ENCODE measurements at regions not wholly inside any gene's neighbourhood (a gene's known extent, or its start where the extent isn't known, plus 50 kb on each side); places are given as distances from the start of the nearest gene placed in this dataset.

GRCh38 chr2:189268763-189269162 lies 89.2 kb upstream of the COL5A2 start:
- DNase-seq = no peak

- no peak for DNase-seq
Measured at GRCh38 chr2:189273734-189274133, 94.2 kb upstream of the COL5A2 start.

GRCh38 chr2:189274361-189274760 lies 94.8 kb upstream of the COL5A2 start:
- DNase-seq = no peak

- no peak for DNase-seq
Measured at GRCh38 chr2:189276277-189276676, 96.7 kb upstream of the COL5A2 start.

- DNase-seq = no peak
Measured at GRCh38 chr2:189281201-189281600, 101.6 kb upstream of the COL5A2 start.

GRCh38 chr2:189285349-189285748 lies 105.8 kb upstream of the COL5A2 start:
- no peak for DNase-seq

- DNase-seq = no peak
Measured at GRCh38 chr2:189285962-189286645, 106.5 kb upstream of the COL5A2 start.

- no peak for DNase-seq
Measured at GRCh38 chr2:189287363-189287762, 107.8 kb upstream of the COL5A2 start.

- peak; percentile 39 for DNase-seq
Measured at GRCh38 chr2:189287982-189288521, 108.5 kb upstream of the COL5A2 start.

- no peak for DNase-seq
Measured at GRCh38 chr2:189291460-189291859, 111.9 kb upstream of the COL5A2 start.

GRCh38 chr2:189293164-189293563 lies 113.6 kb upstream of the COL5A2 start:
- DNase-seq = no peak

GRCh38 chr2:189297446-189297845 lies 117.9 kb upstream of the COL5A2 start:
- DNase-seq = no peak

- no peak for DNase-seq
Measured at GRCh38 chr2:189298038-189298437, 118.5 kb upstream of the COL5A2 start.

GRCh38 chr2:189298481-189298880 lies 118.9 kb upstream of the COL5A2 start:
- no peak for DNase-seq

GRCh38 chr2:189299974-189300373 lies 120.4 kb upstream of the COL5A2 start:
- no peak for DNase-seq

- DNase-seq = peak; percentile 62
Measured at GRCh38 chr2:189300916-189301315, 121.4 kb upstream of the COL5A2 start.

GRCh38 chr2:189302274-189302948 lies 122.8 kb upstream of the COL5A2 start:
- no peak for DNase-seq

- DNase-seq = peak; percentile 58
Measured at GRCh38 chr2:189304360-189304759, 124.8 kb upstream of the COL5A2 start.

- no peak for DNase-seq
Measured at GRCh38 chr2:189305291-189305943, 125.9 kb upstream of the COL5A2 start.

- DNase-seq = no peak
Measured at GRCh38 chr2:189306525-189306924, 127.0 kb upstream of the COL5A2 start.

GRCh38 chr2:189308056-189308790 lies 128.7 kb upstream of the COL5A2 start:
- DNase-seq = no peak

- no peak for DNase-seq
Measured at GRCh38 chr2:189309331-189309730, 129.8 kb upstream of the COL5A2 start.

GRCh38 chr2:189312211-189312610 lies 129.1 kb upstream of the WDR75 start:
- no peak for DNase-seq

Data from CD4-positive, alpha-beta T cell treated with Interleukin-21 for 1 hour (primary cell).